ENCODE measurements at regions not wholly inside any gene's neighbourhood (a gene's known extent, or its start where the extent isn't known, plus 50 kb on each side); places are given as distances from the start of the nearest gene placed in this dataset.

- Histone ChIP-seq H3K36me3 (ENCODE audit: insufficient read depth, low read length) (no peaks in the 10 kb centered on the region), H3K9me3 (ENCODE audit: control insufficient read depth in 1 of 2, insufficient read depth in 1 of 2, low read length in 2 of 2) (peaks cover 0 to 13% of the 10 kb centered on the region in 2 experiments), H3K4me1 (ENCODE audit: insufficient read depth, low read length) (no peaks in the 10 kb centered on the region), H3K27ac (ENCODE audit: low read depth in 1 of 2, low read length in 2 of 2) (no peak overlapping the region), H3K4me3 (ENCODE audit: low read length) (no peak overlapping the region), H3K27me3 (ENCODE audit: control insufficient read depth in 1 of 2, insufficient read depth in 2 of 2, low read length in 2 of 2) (no peaks in the 10 kb centered on the region)
- Mint-ChIP-seq H3K9me3 (peaks cover 2% of the 10 kb centered on the region), H3K27ac (no peak overlapping the region), H3K27me3 (no peaks in the 10 kb centered on the region), H3K36me3 (ENCODE audit: low read depth) (no peaks in the 10 kb centered on the region), H3K4me1 (ENCODE audit: low read depth) (no peaks in the 10 kb centered on the region), H3K4me3 (no peak overlapping the region)
- ATAC-seq (ENCODE audit: poor library complexity) (no peak), DNase-seq (no peak)
- POLR2A ChIA-PET: no interaction called here
- TF ChIP-seq CTCF (IDR thresholded peaks at IDR 0.05): no peak
- CTCF ChIA-PET: no interaction called here
- intact Hi-C loops (cut with DNase I, micrococcal nuclease): no loop called here
These were observed 662.0 kb upstream of the FRG1 start for GRCh38 chr4:189278597-189279165.

- no peak overlapping the region for H3K27ac ChIP-seq (ENCODE audit: low read depth in 1 of 2, low read length in 2 of 2)
- no peaks in the 10 kb centered on the region for H3K36me3 Mint-ChIP-seq (ENCODE audit: low read depth)
- H3K4me1 ChIP-seq (ENCODE audit: insufficient read depth, low read length): no peaks in the 10 kb centered on the region
- no peak overlapping the region for H3K4me3 ChIP-seq (ENCODE audit: low read length)
- H3K4me1 Mint-ChIP-seq (ENCODE audit: low read depth): no peaks in the 10 kb centered on the region
- H3K9me3 Mint-ChIP-seq: peaks cover 2% of the 10 kb centered on the region
- H3K4me3 Mint-ChIP-seq: no peak overlapping the region
- CTCF ChIA-PET: no interaction called here
- ATAC-seq (ENCODE audit: poor library complexity) (no peak), DNase-seq (no peak)
- H3K9me3 ChIP-seq (ENCODE audit: control insufficient read depth in 1 of 2, insufficient read depth in 1 of 2, low read length in 2 of 2): peaks cover 0 to 13% of the 10 kb centered on the region in 2 experiments
- no peaks in the 10 kb centered on the region for H3K27me3 Mint-ChIP-seq
- no peaks in the 10 kb centered on the region for H3K36me3 ChIP-seq (ENCODE audit: insufficient read depth, low read length)
- no peak overlapping the region for H3K27ac Mint-ChIP-seq
- intact Hi-C loops (cut with DNase I, micrococcal nuclease): no loop called here
- H3K27me3 ChIP-seq (ENCODE audit: control insufficient read depth in 1 of 2, insufficient read depth in 2 of 2, low read length in 2 of 2): no peaks in the 10 kb centered on the region
- POLR2A ChIA-PET: no interaction called here
- TF ChIP-seq CTCF (IDR thresholded peaks at IDR 0.05): no peak
These were observed 661.5 kb upstream of the FRG1 start for GRCh38 chr4:189279188-189279587.

GRCh38 chr4:189285377-189285776 is 655.3 kb upstream of the FRG1 start:
- H3K27me3 ChIP-seq (ENCODE audit: control insufficient read depth in 1 of 2, insufficient read depth in 2 of 2, low read length in 2 of 2): no peaks in the 10 kb centered on the region
- Mint-ChIP-seq H3K4me3 (no peak overlapping the region), H3K27ac (no peak overlapping the region), H3K36me3 (ENCODE audit: low read depth) (no peaks in the 10 kb centered on the region), H3K9me3 (peaks cover 2% of the 10 kb centered on the region), H3K27me3 (no peaks in the 10 kb centered on the region), H3K4me1 (ENCODE audit: low read depth) (no peaks in the 10 kb centered on the region)
- peaks cover 0 to 31% of the 10 kb centered on the region in 2 experiments for H3K9me3 ChIP-seq (ENCODE audit: control insufficient read depth in 1 of 2, insufficient read depth in 1 of 2, low read length in 2 of 2)
- intact Hi-C loops (cut with DNase I, micrococcal nuclease): no loop called here
- ChIA-PET POLR2A (no interaction called here), CTCF (no interaction called here)
- H3K36me3 ChIP-seq (ENCODE audit: insufficient read depth, low read length): no peaks in the 10 kb centered on the region
- no peak overlapping the region for H3K27ac ChIP-seq (ENCODE audit: low read depth in 1 of 2, low read length in 2 of 2)
- DNase-seq (no peak), ATAC-seq (ENCODE audit: poor library complexity) (no peak)
- no peak overlapping the region for H3K4me3 ChIP-seq (ENCODE audit: low read length)
- H3K4me1 ChIP-seq (ENCODE audit: insufficient read depth, low read length): no peaks in the 10 kb centered on the region
- no peak for TF ChIP-seq CTCF (IDR thresholded peaks at IDR 0.05)

Measured in CD4-positive, alpha-beta T cell (primary cell).